DMS153 treated with DMSO at 0.1 percent for 48 hours (cell line): ENCODE measurements at regions not wholly inside any gene's neighbourhood (a gene's known extent, or its start where the extent isn't known, plus 50 kb on each side); places are given as distances from the start of the nearest gene placed in this dataset.
"Not testable (repeated sequence)": the region's sequence is repeated elsewhere in the genome, so short reads cannot be mapped to it uniquely, and the experiment has no call there.

ENCODE experiments used
- DNase-seq: peaks from one replicate; lab custom pipeline; 2025; ENCODE audit not compliant: unreplicated experiment; lab: John Stamatoyannopoulos, UW

- DNase-seq, result no peak
These were observed 379.9 kb downstream of the AEBP2 start for GRCh38 chr12:19819231-19819630.

GRCh38 chr12:19822476-19822875 lies 383.2 kb downstream of the AEBP2 start:
- no peak for DNase-seq

GRCh38 chr12:19823326-19823725 lies 384.0 kb downstream of the AEBP2 start:
- DNase-seq, result not testable (repeated sequence)

- DNase-seq, result no peak
These were observed 387.8 kb downstream of the AEBP2 start for GRCh38 chr12:19826980-19827550.

- no peak for DNase-seq
These were observed 390.0 kb downstream of the AEBP2 start for GRCh38 chr12:19829100-19829853.

- no peak for DNase-seq
These were observed 391.2 kb downstream of the AEBP2 start for GRCh38 chr12:19830446-19830845.

GRCh38 chr12:19833775-19834501 lies 394.6 kb downstream of the AEBP2 start:
- no peak for DNase-seq

GRCh38 chr12:19834592-19834991 lies 395.3 kb downstream of the AEBP2 start:
- DNase-seq, result no peak

- DNase-seq, result no peak
These were observed 396.8 kb downstream of the AEBP2 start for GRCh38 chr12:19836056-19836455.

- no peak for DNase-seq
These were observed 397.2 kb downstream of the AEBP2 start for GRCh38 chr12:19836456-19836855.

- DNase-seq, result no peak
These were observed 398.3 kb downstream of the AEBP2 start for GRCh38 chr12:19837543-19837942.

- DNase-seq, result no peak
These were observed 402.2 kb downstream of the AEBP2 start for GRCh38 chr12:19841451-19841850.

GRCh38 chr12:19842116-19842515 lies 402.8 kb downstream of the AEBP2 start:
- DNase-seq, result no peak

GRCh38 chr12:19844224-19844623 lies 404.9 kb downstream of the AEBP2 start:
- DNase-seq, result no peak

GRCh38 chr12:19846574-19846973 lies 407.3 kb downstream of the AEBP2 start:
- DNase-seq, result no peak

- no peak for DNase-seq
These were observed 408.2 kb downstream of the AEBP2 start for GRCh38 chr12:19847294-19848059.

- no peak for DNase-seq
These were observed 409.1 kb downstream of the AEBP2 start for GRCh38 chr12:19848421-19848820.

- no peak for DNase-seq
These were observed 409.9 kb downstream of the AEBP2 start for GRCh38 chr12:19849208-19849607.

- DNase-seq, result no peak
These were observed 411.2 kb downstream of the AEBP2 start for GRCh38 chr12:19850346-19851065.

- no peak for DNase-seq
These were observed 413.0 kb downstream of the AEBP2 start for GRCh38 chr12:19852100-19852855.
